ENCODE measurements at regions not wholly inside any gene's neighbourhood (a gene's known extent, or its start where the extent isn't known, plus 50 kb on each side); places are given as distances from the start of the nearest gene placed in this dataset.

GRCh38 chr7:46775776-46776175 lies 806.1 kb downstream of the TNS3 start:
- TF ChIP-seq TAF1 (IDR thresholded peaks at IDR 0.05; ENCODE audit: low read depth, low read length) (no peak), POLR2A (IDR thresholded peaks at IDR 0.05; ENCODE audit: low read depth, low read length) (no peak), POLR2AphosphoS5 (IDR thresholded peaks at IDR 0.05; ENCODE audit: low read depth, low read length) (no peak), SPI1 (IDR thresholded peaks at IDR 0.05; ENCODE audit: low read depth, low read length) (no peak), POU2F2 (IDR thresholded peaks at IDR 0.05; ENCODE audit: low read depth, low read length) (no peak), PAX5 (IDR thresholded peaks at IDR 0.05; ENCODE audit: insufficient read depth, low read length, severe bottlenecking) (no peak)
